ENCODE measurements at regions not wholly inside any gene's neighbourhood (a gene's known extent, or its start where the extent isn't known, plus 50 kb on each side); places are given as distances from the start of the nearest gene placed in this dataset.
A peak's percentile ranks its signal among the peaks of the same experiment; 100 is the strongest.

DNA sequence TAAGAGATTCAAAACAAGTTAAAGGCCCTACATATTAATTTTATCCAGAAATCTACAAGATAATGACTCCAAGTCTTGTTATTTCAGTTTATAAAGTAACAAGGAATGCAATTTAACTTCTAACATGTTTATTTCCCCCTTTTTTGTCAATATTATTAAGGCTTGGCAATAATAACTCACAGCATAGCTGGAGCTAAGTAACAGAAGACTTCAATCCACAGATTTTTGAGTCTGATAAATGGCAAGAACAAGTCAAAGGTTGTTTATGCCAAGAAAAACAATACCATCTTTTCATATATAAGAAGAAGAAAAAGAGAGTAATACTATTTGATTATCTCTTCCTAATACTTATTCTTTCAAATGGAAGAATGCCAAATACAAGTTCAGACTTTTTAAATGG is 631.0 kb upstream of the CCDC54 start:
- no peaks in the 10 kb centered on the region for H3K9me3 ChIP-seq (ENCODE audit: insufficient read depth, low read depth, low read length)
- H3K4me1 ChIP-seq (ENCODE audit: insufficient read depth, low read length, poor library complexity, severe bottlenecking), result peaks cover 15% of the 10 kb centered on the region
- no peaks in the 10 kb centered on the region for H3F3A ChIP-seq (ENCODE audit: low read depth)
- no peak overlapping the region for H3K4me2 ChIP-seq (ENCODE audit: low read depth, low read length, poor library complexity, severe bottlenecking)
- no peaks in the 10 kb centered on the region for H3K36me3 ChIP-seq (ENCODE audit: insufficient read depth, low read length)
- TF ChIP-seq, protein P1, sequence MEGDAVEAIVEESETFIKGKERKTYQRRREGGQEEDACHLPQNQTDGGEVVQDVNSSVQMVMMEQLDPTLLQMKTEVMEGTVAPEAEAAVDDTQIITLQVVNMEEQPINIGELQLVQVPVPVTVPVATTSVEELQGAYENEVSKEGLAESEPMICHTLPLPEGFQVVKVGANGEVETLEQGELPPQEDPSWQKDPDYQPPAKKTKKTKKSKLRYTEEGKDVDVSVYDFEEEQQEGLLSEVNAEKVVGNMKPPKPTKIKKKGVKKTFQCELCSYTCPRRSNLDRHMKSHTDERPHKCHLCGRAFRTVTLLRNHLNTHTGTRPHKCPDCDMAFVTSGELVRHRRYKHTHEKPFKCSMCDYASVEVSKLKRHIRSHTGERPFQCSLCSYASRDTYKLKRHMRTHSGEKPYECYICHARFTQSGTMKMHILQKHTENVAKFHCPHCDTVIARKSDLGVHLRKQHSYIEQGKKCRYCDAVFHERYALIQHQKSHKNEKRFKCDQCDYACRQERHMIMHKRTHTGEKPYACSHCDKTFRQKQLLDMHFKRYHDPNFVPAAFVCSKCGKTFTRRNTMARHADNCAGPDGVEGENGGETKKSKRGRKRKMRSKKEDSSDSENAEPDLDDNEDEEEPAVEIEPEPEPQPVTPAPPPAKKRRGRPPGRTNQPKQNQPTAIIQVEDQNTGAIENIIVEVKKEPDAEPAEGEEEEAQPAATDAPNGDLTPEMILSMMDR (conservative IDR thresholded peaks at IDR 0.05; ENCODE audit: low read length), result no peak
- TF ChIP-seq EZH2phosphoT487 (IDR thresholded peaks at IDR 0.05; ENCODE audit: borderline replicate concordance), result no peak
- no peak overlapping the region for H3K9ac ChIP-seq (ENCODE audit: low read depth, low read length, poor library complexity, severe bottlenecking)
- no peaks in the 10 kb centered on the region for H3K79me2 ChIP-seq (ENCODE audit: insufficient read depth, low read length)
- H3K9me2 ChIP-seq (replicated peaks; ENCODE audit: low read depth, low read length), result no peaks in the 10 kb centered on the region
- H3K4me3 ChIP-seq (ENCODE audit: low read length, poor library complexity, severe bottlenecking), result no peak overlapping the region
- H3K27me3 ChIP-seq (ENCODE audit: insufficient read depth, low read length, poor library complexity, severe bottlenecking), result no peaks in the 10 kb centered on the region
- H4K20me1 ChIP-seq (ENCODE audit: insufficient read depth, low read length, poor library complexity, severe bottlenecking), result no peaks in the 10 kb centered on the region
- H2AFZ ChIP-seq (ENCODE audit: low read length), result no peak overlapping the region

DNA sequence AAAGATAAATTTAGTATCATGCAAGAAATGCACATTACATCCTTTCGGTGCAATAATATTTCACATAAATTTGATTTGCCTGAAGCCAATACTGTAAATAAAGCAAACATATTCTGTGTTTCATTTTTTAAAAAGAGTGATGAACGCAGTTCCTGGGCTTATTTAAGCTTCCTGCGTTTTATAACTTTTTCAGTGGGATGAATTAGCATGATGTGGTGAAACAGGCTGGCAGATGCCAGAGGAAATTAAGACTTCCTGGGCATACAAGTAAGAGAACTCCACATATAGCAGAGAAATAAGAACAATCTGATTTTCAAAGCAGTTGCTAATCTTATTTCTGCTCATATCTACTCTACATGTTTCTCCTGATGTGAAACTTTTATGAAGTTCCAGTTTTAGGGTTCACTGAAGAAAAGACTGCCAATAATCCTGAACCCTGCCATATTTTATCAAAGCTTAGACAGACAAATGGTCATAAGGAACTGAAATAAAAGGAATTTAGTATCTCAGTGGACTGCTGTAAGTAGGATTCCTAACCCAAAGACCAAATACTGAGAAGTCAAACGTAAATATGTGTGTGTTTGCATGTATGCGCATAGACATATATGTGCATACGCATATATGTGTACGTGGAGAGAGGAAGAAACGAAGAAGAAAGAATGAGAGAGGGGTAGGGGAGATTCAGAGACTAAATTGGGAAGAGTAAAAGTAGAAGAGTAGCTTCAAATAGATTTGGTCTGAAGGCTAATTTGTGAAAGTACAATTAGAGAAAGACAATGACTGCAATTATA is 628.6 kb upstream of the CCDC54 start:
- Histone ChIP-seq H4K20me1 (ENCODE audit: insufficient read depth, low read length, poor library complexity, severe bottlenecking) (no peaks in the 10 kb centered on the region), H3K9me3 (ENCODE audit: insufficient read depth, low read depth, low read length) (no peaks in the 10 kb centered on the region), H3K79me2 (ENCODE audit: insufficient read depth, low read length) (no peaks in the 10 kb centered on the region), H3K4me3 (ENCODE audit: low read length, poor library complexity, severe bottlenecking) (no peak overlapping the region), H2AFZ (ENCODE audit: low read length) (0 out of 2 replicates have a peak overlapping the region, but pooled peaks have one; percentile 1), H3F3A (ENCODE audit: low read depth) (no peaks in the 10 kb centered on the region), H3K4me2 (ENCODE audit: low read depth, low read length, poor library complexity, severe bottlenecking) (peak overlapping the region; percentile 27), H3K9me2 (replicated peaks; ENCODE audit: low read depth, low read length) (no peaks in the 10 kb centered on the region), H3K4me1 (ENCODE audit: insufficient read depth, low read length, poor library complexity, severe bottlenecking) (peaks cover 15% of the 10 kb centered on the region), H3K36me3 (ENCODE audit: insufficient read depth, low read length) (no peaks in the 10 kb centered on the region), H3K27me3 (ENCODE audit: insufficient read depth, low read length, poor library complexity, severe bottlenecking) (no peaks in the 10 kb centered on the region), H3K9ac (ENCODE audit: low read depth, low read length, poor library complexity, severe bottlenecking) (no peak overlapping the region)
- no peak for TF ChIP-seq EZH2phosphoT487 (IDR thresholded peaks at IDR 0.05; ENCODE audit: borderline replicate concordance)
- TF ChIP-seq, protein P1 (conservative IDR thresholded peaks at IDR 0.05; ENCODE audit: low read length), result no peak

DNA sequence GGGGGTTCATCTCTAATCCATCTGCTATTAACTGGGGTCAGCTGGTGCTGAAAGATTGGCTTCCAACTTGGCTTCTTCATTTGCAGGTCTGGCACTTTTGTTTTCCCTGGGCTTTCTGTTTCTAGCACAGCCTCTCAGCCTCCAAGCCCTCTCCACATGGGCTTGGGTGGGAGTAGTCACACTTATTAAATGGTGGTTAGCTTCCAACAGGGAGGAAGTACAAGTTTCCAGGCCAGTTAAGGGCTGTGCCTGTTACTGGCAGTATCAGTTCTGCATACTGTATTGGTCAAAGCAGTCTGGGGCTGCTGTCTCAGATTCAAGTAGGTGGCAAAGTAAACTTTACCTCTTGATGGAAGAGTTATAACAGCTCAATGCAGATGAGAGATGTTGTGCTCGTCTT is 627.1 kb upstream of the CCDC54 start:
- peaks cover 15% of the 10 kb centered on the region for H3K4me1 ChIP-seq (ENCODE audit: insufficient read depth, low read length, poor library complexity, severe bottlenecking)
- H3K79me2 ChIP-seq (ENCODE audit: insufficient read depth, low read length), result no peaks in the 10 kb centered on the region
- no peaks in the 10 kb centered on the region for H3K36me3 ChIP-seq (ENCODE audit: insufficient read depth, low read length)
- no peaks in the 10 kb centered on the region for H3K27me3 ChIP-seq (ENCODE audit: insufficient read depth, low read length, poor library complexity, severe bottlenecking)
- H3K9ac ChIP-seq (ENCODE audit: low read depth, low read length, poor library complexity, severe bottlenecking), result no peak overlapping the region
- H3K9me3 ChIP-seq (ENCODE audit: insufficient read depth, low read depth, low read length), result no peaks in the 10 kb centered on the region
- no peaks in the 10 kb centered on the region for H3F3A ChIP-seq (ENCODE audit: low read depth)
- no peak overlapping the region for H3K4me2 ChIP-seq (ENCODE audit: low read depth, low read length, poor library complexity, severe bottlenecking)
- no peaks in the 10 kb centered on the region for H3K9me2 ChIP-seq (replicated peaks; ENCODE audit: low read depth, low read length)
- no peak overlapping the region for H3K4me3 ChIP-seq (ENCODE audit: low read length, poor library complexity, severe bottlenecking)
- no peak for TF ChIP-seq EZH2phosphoT487 (IDR thresholded peaks at IDR 0.05; ENCODE audit: borderline replicate concordance)
- TF ChIP-seq, protein P1 (conservative IDR thresholded peaks at IDR 0.05; ENCODE audit: low read length), result no peak
- no peaks in the 10 kb centered on the region for H4K20me1 ChIP-seq (ENCODE audit: insufficient read depth, low read length, poor library complexity, severe bottlenecking)
- no peak overlapping the region for H2AFZ ChIP-seq (ENCODE audit: low read length)
